ENCODE measurements at regions not wholly inside any gene's neighbourhood (a gene's known extent, or its start where the extent isn't known, plus 50 kb on each side); places are given as distances from the start of the nearest gene placed in this dataset.

DNA sequence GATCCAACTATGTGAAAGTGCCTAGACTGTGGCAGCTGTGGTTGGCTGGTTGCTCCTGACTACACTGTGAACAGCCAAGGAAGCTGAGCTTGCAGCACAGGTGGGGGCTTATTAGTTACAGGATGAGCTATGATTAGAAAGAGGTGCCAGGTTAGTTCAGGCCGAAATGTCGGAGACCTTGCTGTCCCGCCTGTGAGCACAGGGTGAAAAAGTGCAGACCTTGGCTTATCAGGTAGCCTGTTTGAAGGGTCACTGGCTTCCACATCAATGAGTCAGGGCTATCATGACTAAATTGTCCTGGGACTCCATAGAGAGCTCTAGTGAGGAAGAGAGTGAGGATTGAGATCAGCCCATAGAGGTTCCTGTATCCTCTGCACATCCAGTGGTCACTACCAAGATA is 114.3 kb upstream of the PLPPR1 start:
- DNase-seq (ENCODE audit: low spot score): no peak
- intact Hi-C loops (cut with micrococcal nuclease; ENCODE audit: unreplicated experiment): no loop called here
- TF ChIP-seq ZNF501 (CRISPR knock-in tag; IDR thresholded peaks at IDR 0.05): no peak
- Histone ChIP-seq H3K9me3 (ENCODE audit: low read length) (no peaks in the 10 kb centered on the region), H3K27me3 (ENCODE audit: control insufficient read depth in 1 of 2, insufficient read depth in 2 of 2, low read length in 2 of 2) (peaks cover 0 to 8% of the 10 kb centered on the region in 2 experiments; a peak in 1 of 5 replicates), H2AFZ (ENCODE audit: low read length) (no peak overlapping the region), H3K9ac (ENCODE audit: insufficient read depth, low read depth, low read length) (no peak overlapping the region), H3K36me3 (replicated peaks in 1 of 2; ENCODE audit: control insufficient read depth in 1 of 2, insufficient read depth in 2 of 2, low read length in 2 of 2) (no peaks in the 10 kb centered on the region), H3K4me3 (replicated peaks in 1 of 3; ENCODE audit: insufficient read depth in 1 of 3, low read depth in 2 of 3, low read length in 3 of 3) (no peak overlapping the region), H3K4me2 (ENCODE audit: low read depth, low read length) (no peak overlapping the region), H3K79me2 (ENCODE audit: insufficient read depth, low read length) (no peaks in the 10 kb centered on the region), H4K20me1 (ENCODE audit: insufficient read depth, low read length) (no peaks in the 10 kb centered on the region), H3K27ac (ENCODE audit: extremely low read length, insufficient read depth, low read length) (no peak overlapping the region), H3K4me1 (ENCODE audit: insufficient read depth, low read length) (no peaks in the 10 kb centered on the region)
- BruUV-seq (replicated peaks): no TSS peak
- POLR2A ChIA-PET: no interaction called here
- CTCF ChIA-PET (ENCODE audit: low intra/inter-chr PET ratio, low total read pairs): no interaction called here
- whole genome bisulfite sequencing (ENCODE audit: low lambda C conversion rate): 13% methylated on average over 3 of the region's 3 CpGs
- in situ Hi-C loops (cut with HindIII; ENCODE audit: extremely low pct_ligation_motif_present, low pct_unique_long_range_greater_than_20kb): no loop called here
- FAIRE-seq: no peak
- no peak for ATAC-seq

DNA sequence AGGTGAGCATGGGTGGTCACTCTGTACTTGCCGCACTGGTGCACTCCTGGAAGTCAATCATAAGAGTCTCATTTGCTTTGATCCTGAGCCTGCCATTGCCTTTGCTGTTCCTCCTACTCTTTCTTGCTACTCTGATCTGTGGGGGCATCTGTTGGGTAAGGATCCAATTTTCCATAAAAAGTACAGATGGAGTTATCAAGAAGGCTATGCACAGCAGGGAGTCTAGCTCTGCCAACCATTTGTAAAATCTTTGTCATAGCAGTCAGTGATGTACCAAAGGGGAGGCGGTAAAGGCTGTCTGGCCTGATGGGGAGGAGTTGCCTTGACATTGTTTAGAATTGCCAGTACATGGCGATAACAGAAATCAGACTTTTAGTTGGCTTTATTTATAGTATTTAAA is 109.0 kb upstream of the PLPPR1 start:
- Histone ChIP-seq H3K4me1 (ENCODE audit: insufficient read depth, low read length) (no peaks in the 10 kb centered on the region), H3K9ac (ENCODE audit: insufficient read depth, low read depth, low read length) (no peak overlapping the region), H3K79me2 (ENCODE audit: insufficient read depth, low read length) (no peaks in the 10 kb centered on the region), H3K27me3 (ENCODE audit: control insufficient read depth in 1 of 2, insufficient read depth in 2 of 2, low read length in 2 of 2) (peaks cover 0 to 4% of the 10 kb centered on the region in 2 experiments; a peak in 1 of 5 replicates), H2AFZ (ENCODE audit: low read length) (no peak overlapping the region), H3K36me3 (replicated peaks in 1 of 2; ENCODE audit: control insufficient read depth in 1 of 2, insufficient read depth in 2 of 2, low read length in 2 of 2) (no peaks in the 10 kb centered on the region), H3K4me3 (replicated peaks in 1 of 3; ENCODE audit: insufficient read depth in 1 of 3, low read depth in 2 of 3, low read length in 3 of 3) (no peak overlapping the region), H4K20me1 (ENCODE audit: insufficient read depth, low read length) (no peaks in the 10 kb centered on the region), H3K27ac (ENCODE audit: extremely low read length, insufficient read depth, low read length) (no peak overlapping the region), H3K4me2 (ENCODE audit: low read depth, low read length) (no peak overlapping the region), H3K9me3 (ENCODE audit: low read length) (no peaks in the 10 kb centered on the region)
- DNase-seq (ENCODE audit: low spot score) (no peak), ATAC-seq (no peak), FAIRE-seq (no peak)
- intact Hi-C loops (cut with micrococcal nuclease; ENCODE audit: unreplicated experiment) (no loop called here), in situ Hi-C loops (cut with HindIII; ENCODE audit: extremely low pct_ligation_motif_present, low pct_unique_long_range_greater_than_20kb) (no loop called here)
- CTCF ChIA-PET (ENCODE audit: low intra/inter-chr PET ratio, low total read pairs): no interaction called here
- no TSS peak for BruUV-seq (replicated peaks)
- TF ChIP-seq ZNF766 (CRISPR knock-in tag; IDR thresholded peaks at IDR 0.05; ENCODE audit: borderline replicate concordance): no peak
- no peak for TF ChIP-seq ELF1 (CRISPR knock-in tag; IDR thresholded peaks at IDR 0.05)
- TF ChIP-seq AHR (CRISPR knock-in tag; IDR thresholded peaks at IDR 0.05): no peak
- no peak for TF ChIP-seq NFYB (CRISPR knock-in tag; IDR thresholded peaks at IDR 0.05)
- TF ChIP-seq, protein P1, sequence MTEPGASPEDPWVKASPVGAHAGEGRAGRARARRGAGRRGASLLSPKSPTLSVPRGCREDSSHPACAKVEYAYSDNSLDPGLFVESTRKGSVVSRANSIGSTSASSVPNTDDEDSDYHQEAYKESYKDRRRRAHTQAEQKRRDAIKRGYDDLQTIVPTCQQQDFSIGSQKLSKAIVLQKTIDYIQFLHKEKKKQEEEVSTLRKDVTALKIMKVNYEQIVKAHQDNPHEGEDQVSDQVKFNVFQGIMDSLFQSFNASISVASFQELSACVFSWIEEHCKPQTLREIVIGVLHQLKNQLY (CRISPR knock-in tag; IDR thresholded peaks at IDR 0.05): no peak
- TF ChIP-seq, protein P2, sequence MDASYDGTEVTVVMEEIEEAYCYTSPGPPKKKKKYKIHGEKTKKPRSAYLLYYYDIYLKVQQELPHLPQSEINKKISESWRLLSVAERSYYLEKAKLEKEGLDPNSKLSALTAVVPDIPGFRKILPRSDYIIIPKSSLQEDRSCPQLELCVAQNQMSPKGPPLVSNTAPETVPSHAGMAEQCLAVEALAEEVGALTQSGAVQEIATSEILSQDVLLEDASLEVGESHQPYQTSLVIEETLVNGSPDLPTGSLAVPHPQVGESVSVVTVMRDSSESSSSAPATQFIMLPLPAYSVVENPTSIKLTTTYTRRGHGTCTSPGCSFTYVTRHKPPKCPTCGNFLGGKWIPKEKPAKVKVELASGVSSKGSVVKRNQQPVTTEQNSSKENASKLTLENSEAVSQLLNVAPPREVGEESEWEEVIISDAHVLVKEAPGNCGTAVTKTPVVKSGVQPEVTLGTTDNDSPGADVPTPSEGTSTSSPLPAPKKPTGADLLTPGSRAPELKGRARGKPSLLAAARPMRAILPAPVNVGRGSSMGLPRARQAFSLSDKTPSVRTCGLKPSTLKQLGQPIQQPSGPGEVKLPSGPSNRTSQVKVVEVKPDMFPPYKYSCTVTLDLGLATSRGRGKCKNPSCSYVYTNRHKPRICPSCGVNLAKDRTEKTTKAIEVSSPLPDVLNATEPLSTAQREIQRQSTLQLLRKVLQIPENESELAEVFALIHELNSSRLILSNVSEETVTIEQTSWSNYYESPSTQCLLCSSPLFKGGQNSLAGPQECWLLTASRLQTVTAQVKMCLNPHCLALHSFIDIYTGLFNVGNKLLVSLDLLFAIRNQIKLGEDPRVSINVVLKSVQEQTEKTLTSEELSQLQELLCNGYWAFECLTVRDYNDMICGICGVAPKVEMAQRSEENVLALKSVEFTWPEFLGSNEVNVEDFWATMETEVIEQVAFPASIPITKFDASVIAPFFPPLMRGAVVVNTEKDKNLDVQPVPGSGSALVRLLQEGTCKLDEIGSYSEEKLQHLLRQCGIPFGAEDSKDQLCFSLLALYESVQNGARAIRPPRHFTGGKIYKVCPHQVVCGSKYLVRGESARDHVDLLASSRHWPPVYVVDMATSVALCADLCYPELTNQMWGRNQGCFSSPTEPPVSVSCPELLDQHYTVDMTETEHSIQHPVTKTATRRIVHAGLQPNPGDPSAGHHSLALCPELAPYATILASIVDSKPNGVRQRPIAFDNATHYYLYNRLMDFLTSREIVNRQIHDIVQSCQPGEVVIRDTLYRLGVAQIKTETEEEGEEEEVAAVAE (CRISPR knock-in tag; IDR thresholded peaks at IDR 0.05; ENCODE audit: borderline replicate concordance): no peak
- TF ChIP-seq GATAD2A (CRISPR knock-in tag; IDR thresholded peaks at IDR 0.05): no peak
- TF ChIP-seq ZNF138 (CRISPR knock-in tag; IDR thresholded peaks at IDR 0.05; ENCODE audit: low read depth): no peak
- TF ChIP-seq, protein P3, sequence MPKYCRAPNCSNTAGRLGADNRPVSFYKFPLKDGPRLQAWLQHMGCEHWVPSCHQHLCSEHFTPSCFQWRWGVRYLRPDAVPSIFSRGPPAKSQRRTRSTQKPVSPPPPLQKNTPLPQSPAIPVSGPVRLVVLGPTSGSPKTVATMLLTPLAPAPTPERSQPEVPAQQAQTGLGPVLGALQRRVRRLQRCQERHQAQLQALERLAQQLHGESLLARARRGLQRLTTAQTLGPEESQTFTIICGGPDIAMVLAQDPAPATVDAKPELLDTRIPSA (CRISPR knock-in tag; IDR thresholded peaks at IDR 0.05; ENCODE audit: borderline replicate concordance): no peak
- no peak for TF ChIP-seq U2AF1 (optimal IDR thresholded peaks at IDR 0.05; ENCODE audit: low read depth, low read length)
- no peak for TF ChIP-seq ZSCAN22 (CRISPR knock-in tag; IDR thresholded peaks at IDR 0.05)
- TF ChIP-seq, protein P4, sequence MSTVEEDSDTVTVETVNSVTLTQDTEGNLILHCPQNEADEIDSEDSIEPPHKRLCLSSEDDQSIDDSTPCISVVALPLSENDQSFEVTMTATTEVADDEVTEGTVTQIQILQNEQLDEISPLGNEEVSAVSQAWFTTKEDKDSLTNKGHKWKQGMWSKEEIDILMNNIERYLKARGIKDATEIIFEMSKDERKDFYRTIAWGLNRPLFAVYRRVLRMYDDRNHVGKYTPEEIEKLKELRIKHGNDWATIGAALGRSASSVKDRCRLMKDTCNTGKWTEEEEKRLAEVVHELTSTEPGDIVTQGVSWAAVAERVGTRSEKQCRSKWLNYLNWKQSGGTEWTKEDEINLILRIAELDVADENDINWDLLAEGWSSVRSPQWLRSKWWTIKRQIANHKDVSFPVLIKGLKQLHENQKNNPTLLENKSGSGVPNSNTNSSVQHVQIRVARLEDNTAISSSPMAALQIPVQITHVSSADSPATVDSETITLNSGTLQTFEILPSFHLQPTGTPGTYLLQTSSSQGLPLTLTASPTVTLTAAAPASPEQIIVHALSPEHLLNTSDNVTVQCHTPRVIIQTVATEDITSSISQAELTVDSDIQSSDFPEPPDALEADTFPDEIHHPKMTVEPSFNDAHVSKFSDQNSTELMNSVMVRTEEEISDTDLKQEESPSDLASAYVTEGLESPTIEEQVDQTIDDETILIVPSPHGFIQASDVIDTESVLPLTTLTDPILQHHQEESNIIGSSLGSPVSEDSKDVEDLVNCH (CRISPR knock-in tag; IDR thresholded peaks at IDR 0.05): no peak
- POLR2A ChIA-PET: no interaction called here
- 20% methylated on average over 3 of the region's 3 CpGs for WGBS (ENCODE audit: low lambda C conversion rate)

Measured in HepG2 (cell line).